Bronchial epithelial cell (primary cell): ENCODE measurements at regions not wholly inside any gene's neighbourhood (a gene's known extent, or its start where the extent isn't known, plus 50 kb on each side); places are given as distances from the start of the nearest gene placed in this dataset.

ENCODE experiments used
- DNase-seq: peaks from one replicate; pipeline ENCODE4 v3.0.0-alpha.2; 2010; ENCODE audit warnings: low read depth
- FAIRE-seq: peaks from 2 replicates; lab custom pipeline; 2011; peaks lifted over from hg19 to GRCh38; lab: Jason Lieb, UNC
- H3K27me3 ChIP-seq: 2 replicates; pipeline ENCODE4 v1.5.1; 2011; ENCODE audit warnings: low read length; ENCODE audit not compliant: control insufficient read depth, insufficient read depth
- H3K36me3 ChIP-seq: 2 replicates; pipeline ENCODE4 v1.5.1; 2011; ENCODE audit warnings: low read length; ENCODE audit not compliant: control insufficient read depth, insufficient read depth
- H3K4me3 ChIP-seq: 2 replicates; pipeline ENCODE4 v1.5.1; 2011; ENCODE audit warnings: mild to moderate bottlenecking, low read depth, low read length, control low read depth
- CTCF ChIP-seq: IDR thresholded peaks from 2 replicates; pipeline ENCODE4 v1.5.1; 2011; ENCODE audit warnings: mild to moderate bottlenecking, moderate library complexity, low read length, control low read depth, inconsistent platforms; ENCODE audit not compliant: insufficient read depth, severe bottlenecking

- no peaks in the 10 kb centered on the region for H3K36me3 ChIP-seq
- DNase-seq: no peak
- no peak overlapping the region for H3K4me3 ChIP-seq
- FAIRE-seq: no peak
- peaks cover 4% of the 10 kb centered on the region for H3K27me3 ChIP-seq
- TF ChIP-seq CTCF: no peak
These were observed 248.3 kb upstream of the GATB start for GRCh38 chr4:152009031-152009670.

- Histone ChIP-seq H3K27me3 (peaks cover 5% of the 10 kb centered on the region), H3K36me3 (no peaks in the 10 kb centered on the region), H3K4me3 (no peak overlapping the region)
- FAIRE-seq: no peak
- TF ChIP-seq CTCF: no peak
- no peak for DNase-seq
These were observed 246.3 kb upstream of the GATB start for GRCh38 chr4:152007111-152007510.

GRCh38 chr4:152004801-152005200, 244.0 kb upstream of the GATB start:
- DNase-seq: no peak
- FAIRE-seq: no peak
- Histone ChIP-seq H3K27me3 (peaks cover 2% of the 10 kb centered on the region), H3K4me3 (no peak overlapping the region), H3K36me3 (no peaks in the 10 kb centered on the region)
- TF ChIP-seq CTCF: no peak

- H3K36me3 ChIP-seq: no peaks in the 10 kb centered on the region
- FAIRE-seq (no peak), DNase-seq (no peak)
- no peak for TF ChIP-seq CTCF
- peaks cover 2% of the 10 kb centered on the region for H3K27me3 ChIP-seq
- H3K4me3 ChIP-seq: no peak overlapping the region
These were observed 239.7 kb upstream of the GATB start for GRCh38 chr4:152000518-152000917.

GRCh38 chr4:151998723-151999122, 237.9 kb upstream of the GATB start:
- FAIRE-seq: peak; percentile 50
- no peaks in the 10 kb centered on the region for H3K27me3 ChIP-seq
- TF ChIP-seq CTCF: no peak
- no peak for DNase-seq
- no peak overlapping the region for H3K4me3 ChIP-seq
- no peaks in the 10 kb centered on the region for H3K36me3 ChIP-seq

- no peak for DNase-seq
- no peaks in the 10 kb centered on the region for H3K27me3 ChIP-seq
- FAIRE-seq: no peak
- no peaks in the 10 kb centered on the region for H3K36me3 ChIP-seq
- H3K4me3 ChIP-seq: no peak overlapping the region
- TF ChIP-seq CTCF: no peak
These were observed 236.7 kb upstream of the GATB start for GRCh38 chr4:151997461-151997860.
